Thyroid gland (tissue), 4 donors: ENCODE measurements at regions not wholly inside any gene's neighbourhood (a gene's known extent, or its start where the extent isn't known, plus 50 kb on each side); places are given as distances from the start of the nearest gene placed in this dataset.

ENCODE experiments used
- CTCF ChIP-seq, 6 experiments: fragments of 200-600 bp in 3 of 6; fragments of 450-650 bp in 3 of 6; sonication (generic) in 3 of 6; IDR thresholded peaks; one replicate each; pipeline ENCODE4 v1.5.1; 2016 to 2019; ENCODE audit warnings: antibody characterized with exemption in 6 of 6, mild to moderate bottlenecking in 2 of 6, inconsistent platforms in 1 of 6, moderate library complexity in 1 of 6
- POLR2A ChIP-seq, 2 donors: fragments of 450-650 bp; IDR thresholded peaks; one replicate each; pipeline ENCODE4 v1.6.1; 2017; ENCODE audit warnings: antibody characterized with exemption in 2 of 2, mild to moderate bottlenecking in 2 of 2, moderate library complexity in 1 of 2

GRCh38 chr1:209506101-209506500, 77.4 kb upstream of the CAMK1G start:
- TF ChIP-seq CTCF (IDR thresholded peaks at IDR 0.05) (no peak), POLR2A (IDR thresholded peaks at IDR 0.05) (no peak)
